Endothelial cell of umbilical vein (primary cell): ENCODE measurements at regions not wholly inside any gene's neighbourhood (a gene's known extent, or its start where the extent isn't known, plus 50 kb on each side); places are given as distances from the start of the nearest gene placed in this dataset.
"Not testable (repeated sequence)": the region's sequence is repeated elsewhere in the genome, so short reads cannot be mapped to it uniquely, and the experiment has no call there.

Experiments
- BruUV-seq: library from RNA; stranded (reverse); fragments of 400-500 nt; replicated peaks from 2 replicates; lab custom pipeline; 2021; lab: Mats Ljungman, UMichigan
- CTCF ChIA-PET: fragments of 300-600, 350-600 bp; sonication (Branson Sonifier 250); formaldehyde crosslinking; loops from one replicate; lab custom pipeline; 2021; ENCODE audit warnings: antibody characterized with exemption, inconsistent platforms; lab: Charles Lee
- POLR2A ChIA-PET: fragments of 300-600, 350-600 bp; sonication (Branson Sonifier 250); formaldehyde crosslinking; loops from one replicate; lab custom pipeline; 2021; ENCODE audit warnings: antibody characterized with exemption, inconsistent platforms; lab: Charles Lee
- DNase-seq: peaks from one replicate; pipeline ENCODE4 v3.0.0-alpha.2; 2011; ENCODE audit warnings: low read depth, low spot score
- FAIRE-seq: peaks from 2 replicates; lab custom pipeline; 2011; peaks lifted over from hg19 to GRCh38; lab: Jason Lieb, UNC
- H2AFZ ChIP-seq: 2 replicates; pipeline ENCODE4 v1.6.0; 2012; ENCODE audit warnings: low read depth, low read length, control low read depth, inconsistent platforms
- H3K27ac ChIP-seq: 2 replicates; pipeline ENCODE4 v1.5.1; 2011; ENCODE audit warnings: low read depth, mild to moderate bottlenecking, control low read depth, low read length, moderate library complexity; ENCODE audit not compliant: insufficient read depth
- H3K27me3 ChIP-seq, 2 experiments: 2 replicates each; pipeline versions ENCODE4 v1.6.0 to v1.6.1; 2011; ENCODE audit warnings: low read length in 2 of 2, mixed read lengths in 1 of 2; ENCODE audit not compliant: control insufficient read depth in 2 of 2, insufficient read depth in 2 of 2
- H3K36me3 ChIP-seq, 2 experiments: 2 replicates in 1 of 2; 3 replicates in 1 of 2; pipeline ENCODE4 v1.5.1; 2011; ENCODE audit warnings: low read length in 2 of 2, mild to moderate bottlenecking in 1 of 2, moderate library complexity in 1 of 2; ENCODE audit not compliant: control insufficient read depth in 2 of 2, insufficient read depth in 2 of 2; ENCODE audit errors: extremely low read depth in 1 of 2
- H3K4me1 ChIP-seq: 3 replicates; pipeline ENCODE4 v1.5.1; 2011; ENCODE audit warnings: mild to moderate bottlenecking, low read length; ENCODE audit not compliant: control insufficient read depth, insufficient read depth; ENCODE audit errors: extremely low read depth
- H3K4me2 ChIP-seq: 2 replicates; pipeline ENCODE4 v1.6.1; 2011; ENCODE audit warnings: low read length, control low read depth, mixed read lengths; ENCODE audit not compliant: insufficient read depth
- H3K4me3 ChIP-seq, 3 experiments: fragments of 200-600 bp in 1 of 3; sonication (generic), shearing (Covaris generic) in 1 of 3; replicated peaks in 1 of 3; 2 replicates each; pipeline ENCODE4 v1.5.1; 2011 to 2016; ENCODE audit warnings: control low read depth in 3 of 3, low read length in 3 of 3, mild to moderate bottlenecking in 2 of 3, inconsistent platforms in 1 of 3, low read depth in 1 of 3, moderate library complexity in 1 of 3; ENCODE audit not compliant: insufficient read depth in 1 of 3
- H3K79me2 ChIP-seq: 2 replicates; pipeline ENCODE4 v1.6.0; 2012; ENCODE audit warnings: low read length, inconsistent platforms; ENCODE audit not compliant: control insufficient read depth, insufficient read depth
- H3K9ac ChIP-seq: replicated peaks from 2 replicates; pipeline ENCODE3; 2011; ENCODE audit warnings: low read length, control low read depth; ENCODE audit not compliant: insufficient read depth; ENCODE audit errors: extremely low read depth
- H3K9me1 ChIP-seq: replicated peaks from 3 replicates; pipeline ENCODE4 v1.6.0; 2011; ENCODE audit warnings: mild to moderate bottlenecking, low read length; ENCODE audit not compliant: control insufficient read depth, insufficient read depth; ENCODE audit errors: extremely low read depth
- H3K9me3 ChIP-seq: replicated peaks from 2 replicates; pipeline ENCODE4 v1.5.1; 2012; ENCODE audit warnings: low read length, inconsistent platforms; ENCODE audit not compliant: control insufficient read depth, insufficient read depth
- H4K20me1 ChIP-seq: replicated peaks from 2 replicates; pipeline ENCODE3; 2011; ENCODE audit warnings: mild to moderate bottlenecking, low read length; ENCODE audit not compliant: control insufficient read depth, insufficient read depth; ENCODE audit errors: extremely low read depth
- CTCF ChIP-seq, 2 donors: IDR thresholded peaks; 1 replicate in 1 of 2; 2 replicates in 1 of 2; pipeline ENCODE4 v1.5.1; 2011; ENCODE audit warnings: low read length in 2 of 2, mild to moderate bottlenecking in 2 of 2, moderate library complexity in 2 of 2, control low read depth in 1 of 2, inconsistent platforms in 1 of 2, low read depth in 1 of 2; ENCODE audit not compliant: insufficient read depth in 1 of 2; ENCODE audit errors: extremely low read depth in 1 of 2
- EZH2 ChIP-seq: IDR thresholded peaks from 2 replicates; pipeline ENCODE4 v1.6.1; 2012; ENCODE audit warnings: borderline replicate concordance, low read depth, mild to moderate bottlenecking, moderate library complexity, low read length, inconsistent platforms; ENCODE audit not compliant: severe bottlenecking
- FOS ChIP-seq: IDR thresholded peaks from 2 replicates; pipeline ENCODE4 v1.6.1; 2011; ENCODE audit warnings: mild to moderate bottlenecking, low read length, moderate library complexity, borderline replicate concordance; ENCODE audit not compliant: insufficient read depth
- GATA2 ChIP-seq: IDR thresholded peaks from 2 replicates; pipeline ENCODE4 v1.7.0; 2011; ENCODE audit warnings: low read depth, mild to moderate bottlenecking, moderate library complexity, mixed read lengths, low read length; ENCODE audit not compliant: insufficient read length, insufficient read depth
- JUN ChIP-seq: IDR thresholded peaks from 2 replicates; pipeline ENCODE4 v1.6.1; 2011; ENCODE audit warnings: borderline replicate concordance, low read depth; ENCODE audit not compliant: insufficient read length, insufficient read depth
- MAX ChIP-seq: IDR thresholded peaks from 2 replicates; pipeline ENCODE4 v1.6.1; 2011; ENCODE audit not compliant: insufficient read depth, insufficient read length
- MYC ChIP-seq: IDR thresholded peaks from one replicate; pipeline ENCODE4 v1.6.1; 2011; ENCODE audit warnings: mild to moderate bottlenecking, low read depth, low read length
- POLR2A ChIP-seq: IDR thresholded peaks from 2 replicates; pipeline ENCODE4 v1.6.1; 2012; ENCODE audit warnings: low read depth, mild to moderate bottlenecking, control low read depth, low read length
- POLR2AphosphoS5 ChIP-seq: IDR thresholded peaks from 2 replicates; pipeline ENCODE4 v1.6.1; 2012; ENCODE audit warnings: low read depth, mild to moderate bottlenecking, control low read depth, low read length, moderate library complexity; ENCODE audit not compliant: insufficient read depth
- dilution Hi-C: fragments of 300-500 bp; cut with MboI; formaldehyde crosslinking; loops from one replicate; pipeline ENCODE4 v1.15.0; 2019; ENCODE audit warnings: low sequenced_read_pairs; ENCODE audit not compliant: extremely low pct_ligation_motif_present
- intact Hi-C: fragments of 100-400 bp; cut with micrococcal nuclease; formaldehyde crosslinking; loops from one replicate; pipeline ENCODE4 v1.10.0; 2022

- Histone ChIP-seq H4K20me1 (no peaks in the 10 kb centered on the region), H3K4me3 (peak overlapping the region in 2 of 3 experiments; percentile 2 to 32), H3K9me1 (no peaks in the 10 kb centered on the region), H3K79me2 (no peaks in the 10 kb centered on the region), H3K27ac (no peak overlapping the region), H3K4me1 (no peaks in the 10 kb centered on the region), H2AFZ (peak overlapping the region; percentile 70), H3K9me3 (no peaks in the 10 kb centered on the region), H3K9ac (no peak overlapping the region), H3K27me3 (peaks cover 0 to 3% of the 10 kb centered on the region in 2 experiments), H3K4me2 (peak overlapping the region; percentile 62), H3K36me3 (no peaks in the 10 kb centered on the region)
- CTCF ChIA-PET, result interaction anchor here (1.0 to 1.1 kb wide), 2 partner anchors 1014 to 1017 kb away, joined by 4 to 6 read pairs; no protein-coding TSS in a partner anchor
- dilution Hi-C loops, result no loop called here
- FAIRE-seq, result no peak
- POLR2A ChIA-PET, result interaction anchor here (0.7 kb wide), 1 partner anchor 1018 kb away, joined by 4 read pairs; no protein-coding TSS in a partner anchor
- TF ChIP-seq EZH2, result no peak
- no peak for TF ChIP-seq MYC
- no peak for TF ChIP-seq MAX
- no peak for TF ChIP-seq POLR2A
- no peak for TF ChIP-seq CTCF (IDR thresholded peaks at IDR 0.05; ENCODE audit: extremely low read depth in 1 of 2, insufficient read depth in 1 of 2, low read depth in 1 of 2, low read length in 2 of 2)
- no peak for TF ChIP-seq GATA2
- no peak for TF ChIP-seq FOS
- no peak for TF ChIP-seq POLR2AphosphoS5
- TF ChIP-seq JUN, result no peak
- no TSS peak for BruUV-seq
- peak; percentile 69 for DNase-seq
- intact Hi-C loops, result no loop called here
These were observed 1468.0 kb downstream of the FOXD4L5 start for GRCh38 chr9:63816751-63817621.

- H3K9ac ChIP-seq, intact Hi-C loops, H3K36me3 ChIP-seq, H3K79me2 ChIP-seq, POLR2A ChIA-PET, H2AFZ ChIP-seq, H3K27ac ChIP-seq, H3K9me3 ChIP-seq, dilution Hi-C loops, BruUV-seq, DNase-seq, H4K20me1 ChIP-seq, H3K9me1 ChIP-seq, H3K4me3 ChIP-seq, H3K27me3 ChIP-seq, FAIRE-seq, H3K4me1 ChIP-seq, CTCF ChIA-PET, H3K4me2 ChIP-seq: not testable (repeated sequence)
These were observed 1469.9 kb downstream of the FOXD4L5 start for GRCh38 chr9:63814970-63815669.
